COLO829 (cell line): ENCODE measurements at regions not wholly inside any gene's neighbourhood (a gene's known extent, or its start where the extent isn't known, plus 50 kb on each side); places are given as distances from the start of the nearest gene placed in this dataset.
A peak's percentile ranks its signal among the peaks of the same experiment; 100 is the strongest.
"Not testable (repeated sequence)": the region's sequence is repeated elsewhere in the genome, so short reads cannot be mapped to it uniquely, and the experiment has no call there.

Experiments used
- DNase-seq: peaks from one replicate; pipeline ENCODE4 v3.0.0; 2012; ENCODE audit warnings: low spot score

GRCh38 chr11:60592601-60593000 is 77.4 kb downstream of the MS4A13 start:
- no peak for DNase-seq

GRCh38 chr11:60594998-60595642 is 79.9 kb downstream of the MS4A13 start:
- no peak for DNase-seq

GRCh38 chr11:60607483-60607882 is 91.9 kb upstream of the MS4A8 start:
- no peak for DNase-seq

GRCh38 chr11:60609632-60610031 is 89.8 kb upstream of the MS4A8 start:
- no peak for DNase-seq

GRCh38 chr11:60610702-60611101 is 88.7 kb upstream of the MS4A8 start:
- no peak for DNase-seq

GRCh38 chr11:60615497-60615896 is 83.9 kb upstream of the MS4A8 start:
- no peak for DNase-seq

GRCh38 chr11:60621940-60622339 is 77.5 kb upstream of the MS4A8 start:
- not testable (repeated sequence) for DNase-seq

- DNase-seq: not testable (repeated sequence)
These were observed 76.6 kb upstream of the MS4A8 start for GRCh38 chr11:60622776-60623175.

- peak; percentile 66 for DNase-seq
These were observed 74.2 kb upstream of the MS4A8 start for GRCh38 chr11:60625262-60625661.

- no peak for DNase-seq
These were observed 70.0 kb upstream of the MS4A8 start for GRCh38 chr11:60629399-60629798.

- DNase-seq: no peak
These were observed 67.5 kb upstream of the MS4A8 start for GRCh38 chr11:60631944-60632343.

- no peak for DNase-seq
These were observed 65.8 kb upstream of the MS4A8 start for GRCh38 chr11:60633645-60634044.

- no peak for DNase-seq
These were observed 65.3 kb upstream of the MS4A8 start for GRCh38 chr11:60634126-60634525.

- DNase-seq: no peak
These were observed 57.5 kb upstream of the MS4A8 start for GRCh38 chr11:60641940-60642339.

GRCh38 chr11:60647087-60647486 is 52.3 kb upstream of the MS4A8 start:
- DNase-seq: no peak
